Psoas muscle (tissue), 7 donors: ENCODE measurements at regions not wholly inside any gene's neighbourhood (a gene's known extent, or its start where the extent isn't known, plus 50 kb on each side); places are given as distances from the start of the nearest gene placed in this dataset.

Experiments
- ATAC-seq, 4 donors: fragments of 200-7000 bp; cut with Tn5 transposase; one replicate each; pipeline ENCODE4 v1.9.1; 2020; ENCODE audit warnings: moderate library complexity in 3 of 4, mild to moderate bottlenecking in 2 of 4
- DNase-seq, 2 donors: peaks; one replicate each; pipeline ENCODE4 v3.0.0-alpha.2; 2020
- H3K27ac ChIP-seq: fragments of 200-600 bp; one replicate; pipeline ENCODE4 v1.8.0; 2022
- H3K27me3 ChIP-seq, 3 donors: fragments of 200-600 bp in 1 of 3; one replicate each; pipeline versions ENCODE4 v1.6.1 to v1.8.0; 2013 to 2022; ENCODE audit warnings: low read length in 2 of 3, mild to moderate bottlenecking in 2 of 3, moderate library complexity in 1 of 3; ENCODE audit not compliant: insufficient read depth in 3 of 3
- H3K36me3 ChIP-seq, 2 donors: fragments of 200-600 bp in 1 of 2; one replicate each; pipeline versions ENCODE4 v1.6.1 to v1.8.0; 2013 to 2022; ENCODE audit warnings: low read depth in 1 of 2, mild to moderate bottlenecking in 1 of 2, moderate library complexity in 1 of 2; ENCODE audit not compliant: insufficient read depth in 1 of 2
- H3K4me1 ChIP-seq: fragments of 200-600 bp; one replicate; pipeline ENCODE4 v1.8.0; 2022
- H3K4me3 ChIP-seq: fragments of 200-600 bp; one replicate; pipeline ENCODE4 v1.8.0; 2022; ENCODE audit warnings: mild to moderate bottlenecking
- H3K9me3 ChIP-seq: fragments of 200-600 bp; one replicate; pipeline ENCODE4 v1.8.0; 2022
- WGBS, 3 donors: extraction: QIAGEN DNeasy Blood & Tissue Kit; methylation state at CpG; one replicate each; pipeline versions ENCODE4 v1.1.6 to v1.1.7; 2013; 5-methylcytosine and 5-hydroxymethylcytosine counted together
- intact Hi-C, 2 donors: fragments of 100-400 bp; cut with DNase I; formaldehyde crosslinking; loops; one replicate each; pipeline versions ENCODE4 v1.11.0 to v1.14.2; 2022
- TF ChIP-seq, protein P1 (sequence below): fragments of 200-600 bp; IDR thresholded peaks from one replicate; pipeline ENCODE4 v1.8.0; 2022; ENCODE audit warnings: antibody characterized with exemption
- donor health status: healthy with polysubstance abuse.
- donor health status: DM: no; HTN: no; CAD: no; lungs with moderate emphysema.
- donor health status: Bipolar disorder and iron deficiency.
- donor health status: healthy.
- donor health status: DM: yes; HTN: yes; CAD: no.
- donor health status: DM: no; HTN: no; CAD: no.
- donor health status: DM: yes; HTN: yes; CAD: no.

DNA sequence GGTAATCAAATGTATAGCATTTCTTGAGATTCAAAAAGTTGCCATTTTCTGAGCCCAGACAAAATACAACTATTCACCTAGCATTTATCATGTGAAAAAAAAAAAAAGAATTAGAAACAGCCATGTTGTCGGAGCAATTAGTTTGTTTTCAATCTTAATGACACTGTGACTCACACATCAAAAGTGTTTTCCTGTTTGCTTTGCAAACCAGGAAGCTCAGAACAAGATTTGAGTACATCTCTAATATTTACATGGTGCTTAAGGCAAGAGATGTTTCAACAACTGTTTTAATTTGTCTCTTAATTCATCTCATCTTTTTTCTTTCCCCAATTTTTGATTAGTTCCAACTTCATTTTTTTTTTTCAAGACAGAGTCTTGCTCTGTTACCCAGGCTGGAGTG lies 62.5 kb upstream of the CAPZB start:
- Histone ChIP-seq H3K27ac (no peak overlapping the region), H3K27me3 (peaks cover 0 to 3% (median 0%) of the 10 kb centered on the region in 3 donors), H3K4me3 (no peak overlapping the region), H3K36me3 (no peaks in the 10 kb centered on the region), H3K4me1 (no peaks in the 10 kb centered on the region), H3K9me3 (no peaks in the 10 kb centered on the region)
- WGBS, 3 donors, result 76 to 82% (median 81%) methylated on average over 1 of the region's 1 CpG
- intact Hi-C loops, result no loop called here
- ATAC-seq (no peak), DNase-seq (no peak)
- TF ChIP-seq, protein P1, sequence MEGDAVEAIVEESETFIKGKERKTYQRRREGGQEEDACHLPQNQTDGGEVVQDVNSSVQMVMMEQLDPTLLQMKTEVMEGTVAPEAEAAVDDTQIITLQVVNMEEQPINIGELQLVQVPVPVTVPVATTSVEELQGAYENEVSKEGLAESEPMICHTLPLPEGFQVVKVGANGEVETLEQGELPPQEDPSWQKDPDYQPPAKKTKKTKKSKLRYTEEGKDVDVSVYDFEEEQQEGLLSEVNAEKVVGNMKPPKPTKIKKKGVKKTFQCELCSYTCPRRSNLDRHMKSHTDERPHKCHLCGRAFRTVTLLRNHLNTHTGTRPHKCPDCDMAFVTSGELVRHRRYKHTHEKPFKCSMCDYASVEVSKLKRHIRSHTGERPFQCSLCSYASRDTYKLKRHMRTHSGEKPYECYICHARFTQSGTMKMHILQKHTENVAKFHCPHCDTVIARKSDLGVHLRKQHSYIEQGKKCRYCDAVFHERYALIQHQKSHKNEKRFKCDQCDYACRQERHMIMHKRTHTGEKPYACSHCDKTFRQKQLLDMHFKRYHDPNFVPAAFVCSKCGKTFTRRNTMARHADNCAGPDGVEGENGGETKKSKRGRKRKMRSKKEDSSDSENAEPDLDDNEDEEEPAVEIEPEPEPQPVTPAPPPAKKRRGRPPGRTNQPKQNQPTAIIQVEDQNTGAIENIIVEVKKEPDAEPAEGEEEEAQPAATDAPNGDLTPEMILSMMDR, result no peak

DNA sequence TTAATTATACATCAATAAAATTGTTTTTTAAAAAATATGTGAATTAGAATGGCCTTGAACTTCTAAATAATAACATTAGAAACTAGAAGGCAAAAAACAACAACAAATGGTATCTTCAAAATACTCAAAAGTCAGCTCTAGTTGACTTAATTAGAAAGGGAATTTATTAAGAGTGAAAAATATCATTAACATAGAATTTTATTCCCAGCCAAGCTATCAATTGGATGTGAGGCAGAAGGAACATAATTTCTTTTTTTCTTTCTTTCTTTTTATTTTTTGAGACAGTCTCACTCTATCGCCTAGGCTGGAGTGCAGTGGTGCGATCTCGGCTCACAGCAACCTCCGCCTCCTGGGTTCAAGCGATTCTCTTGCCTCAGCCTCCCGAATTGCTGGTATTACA lies 51.2 kb upstream of the CAPZB start:
- no peaks in the 10 kb centered on the region for H3K27me3 ChIP-seq
- 94 to 100% (median 98%) methylated on average over 6 of the region's 6 CpGs for WGBS, 3 donors
- ATAC-seq (no peak), DNase-seq (no peak)
- intact Hi-C loops, result no loop called here
- TF ChIP-seq, protein P1, result no peak
- H3K4me3 ChIP-seq, result no peak overlapping the region
- no peaks in the 10 kb centered on the region for H3K4me1 ChIP-seq
- H3K36me3 ChIP-seq, result no peaks in the 10 kb centered on the region
- H3K9me3 ChIP-seq, result peaks cover 10% of the 10 kb centered on the region
- no peak overlapping the region for H3K27ac ChIP-seq

DNA sequence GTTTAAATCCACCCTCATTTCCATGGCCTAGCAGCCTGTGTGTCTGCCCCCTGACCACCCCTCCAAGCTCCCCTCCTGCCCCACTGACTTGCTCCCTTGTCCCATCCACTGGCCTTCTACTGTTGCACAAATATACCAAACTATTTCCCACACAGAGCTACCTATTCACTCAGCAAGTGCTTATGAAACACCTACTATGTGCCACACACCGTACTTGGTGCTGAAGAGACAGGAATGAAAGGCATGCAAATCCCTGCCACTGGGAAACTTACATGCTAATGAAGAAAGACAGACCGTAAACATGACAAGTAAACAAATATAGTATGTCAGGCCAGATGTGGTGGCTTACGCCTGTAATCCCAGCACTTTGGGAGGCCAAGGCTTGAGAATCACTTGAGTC lies 49.9 kb upstream of the CAPZB start:
- WGBS, 3 donors, result 91 to 93% (median 93%) methylated on average over 3 of the region's 3 CpGs
- intact Hi-C loops, result no loop called here
- peaks cover 10% of the 10 kb centered on the region for H3K9me3 ChIP-seq
- no peak for DNase-seq
- TF ChIP-seq, protein P1, result no peak
- no peak overlapping the region for H3K4me3 ChIP-seq
- H3K27me3 ChIP-seq, result no peaks in the 10 kb centered on the region
- no peak overlapping the region for H3K27ac ChIP-seq
- no peaks in the 10 kb centered on the region for H3K4me1 ChIP-seq
- H3K36me3 ChIP-seq, result no peaks in the 10 kb centered on the region
- ATAC-seq, result no peak
